Cardiac muscle cell (in vitro differentiated cells and primary cell): ENCODE measurements at regions not wholly inside any gene's neighbourhood (a gene's known extent, or its start where the extent isn't known, plus 50 kb on each side); places are given as distances from the start of the nearest gene placed in this dataset.
"Not testable (repeated sequence)": the region's sequence is repeated elsewhere in the genome, so short reads cannot be mapped to it uniquely, and the experiment has no call there.

Source experiments
- DNase-seq, 2 donors: peaks; one replicate each; pipeline versions ENCODE4 v3.0.0 to v3.0.0-alpha.2; 2010 to 2017; ENCODE audit warnings: low read depth in 1 of 2, low spot score in 1 of 2
- H3K27ac ChIP-seq: fragments of 200-600 bp; sonication (generic); 2 replicates; pipeline ENCODE4 v1.5.1; 2016
- H3K27me3 ChIP-seq: fragments of 200-600 bp; sonication (generic); 2 replicates; pipeline ENCODE4 v1.6.0; 2016; ENCODE audit warnings: control low read depth
- H3K36me3 ChIP-seq: fragments of 200-600 bp; sonication (generic); 2 replicates; pipeline ENCODE4 v1.5.1; 2016; ENCODE audit warnings: control low read depth
- H3K4me1 ChIP-seq: fragments of 200-600 bp; sonication (generic); 2 replicates; pipeline ENCODE4 v1.8.1; 2017; ENCODE audit warnings: low read depth, mild to moderate bottlenecking, mixed run types
- H3K4me3 ChIP-seq: fragments of 200-600 bp; sonication (generic); 2 replicates; pipeline ENCODE4 v1.5.1; 2016; ENCODE audit warnings: mild to moderate bottlenecking
- H3K9me3 ChIP-seq: fragments of 200-600 bp; sonication (generic); 2 replicates; pipeline ENCODE4 v1.5.1; 2017; ENCODE audit warnings: low read depth, mild to moderate bottlenecking, control low read depth
- TF ChIP-seq, protein P1 (sequence below): IDR thresholded peaks from 2 replicates; pipeline ENCODE4 v1.5.1; 2012; ENCODE audit warnings: low read depth, mild to moderate bottlenecking, low read length

DNA sequence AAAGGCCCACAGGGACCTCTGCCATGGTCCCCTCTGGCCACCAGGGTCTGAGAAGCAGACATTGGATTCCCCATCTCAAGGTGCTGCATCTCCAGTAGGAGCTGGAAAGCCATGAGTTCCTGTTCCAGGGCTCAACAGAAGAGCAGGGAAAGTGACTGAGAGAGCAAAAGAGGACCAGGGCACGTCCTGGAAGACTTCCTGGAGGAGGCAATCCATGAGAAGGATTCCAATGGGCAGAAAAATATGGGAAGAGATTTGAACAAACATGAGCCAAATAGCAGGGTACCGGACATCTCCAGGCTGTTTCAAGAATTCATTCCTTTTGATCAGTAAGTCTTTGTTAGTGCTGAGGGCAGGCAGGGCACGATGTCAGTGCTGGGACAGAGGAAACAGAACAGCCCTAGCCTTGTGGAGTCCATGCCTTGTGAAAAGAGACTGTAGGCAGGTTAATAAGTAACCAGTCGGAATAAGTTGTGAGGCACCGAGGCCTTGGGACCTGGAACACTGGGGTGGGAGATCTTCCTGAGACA is 72.8 kb upstream of the TWIST2 start:
- Histone ChIP-seq H3K27me3 (no peaks in the 10 kb centered on the region), H3K4me3 (no peak overlapping the region), H3K9me3 (peaks cover 1% of the 10 kb centered on the region), H3K27ac (no peak overlapping the region), H3K36me3 (no peaks in the 10 kb centered on the region), H3K4me1 (no peaks in the 10 kb centered on the region)
- TF ChIP-seq, protein P1, sequence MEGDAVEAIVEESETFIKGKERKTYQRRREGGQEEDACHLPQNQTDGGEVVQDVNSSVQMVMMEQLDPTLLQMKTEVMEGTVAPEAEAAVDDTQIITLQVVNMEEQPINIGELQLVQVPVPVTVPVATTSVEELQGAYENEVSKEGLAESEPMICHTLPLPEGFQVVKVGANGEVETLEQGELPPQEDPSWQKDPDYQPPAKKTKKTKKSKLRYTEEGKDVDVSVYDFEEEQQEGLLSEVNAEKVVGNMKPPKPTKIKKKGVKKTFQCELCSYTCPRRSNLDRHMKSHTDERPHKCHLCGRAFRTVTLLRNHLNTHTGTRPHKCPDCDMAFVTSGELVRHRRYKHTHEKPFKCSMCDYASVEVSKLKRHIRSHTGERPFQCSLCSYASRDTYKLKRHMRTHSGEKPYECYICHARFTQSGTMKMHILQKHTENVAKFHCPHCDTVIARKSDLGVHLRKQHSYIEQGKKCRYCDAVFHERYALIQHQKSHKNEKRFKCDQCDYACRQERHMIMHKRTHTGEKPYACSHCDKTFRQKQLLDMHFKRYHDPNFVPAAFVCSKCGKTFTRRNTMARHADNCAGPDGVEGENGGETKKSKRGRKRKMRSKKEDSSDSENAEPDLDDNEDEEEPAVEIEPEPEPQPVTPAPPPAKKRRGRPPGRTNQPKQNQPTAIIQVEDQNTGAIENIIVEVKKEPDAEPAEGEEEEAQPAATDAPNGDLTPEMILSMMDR = no peak
- DNase-seq = no peak

DNA sequence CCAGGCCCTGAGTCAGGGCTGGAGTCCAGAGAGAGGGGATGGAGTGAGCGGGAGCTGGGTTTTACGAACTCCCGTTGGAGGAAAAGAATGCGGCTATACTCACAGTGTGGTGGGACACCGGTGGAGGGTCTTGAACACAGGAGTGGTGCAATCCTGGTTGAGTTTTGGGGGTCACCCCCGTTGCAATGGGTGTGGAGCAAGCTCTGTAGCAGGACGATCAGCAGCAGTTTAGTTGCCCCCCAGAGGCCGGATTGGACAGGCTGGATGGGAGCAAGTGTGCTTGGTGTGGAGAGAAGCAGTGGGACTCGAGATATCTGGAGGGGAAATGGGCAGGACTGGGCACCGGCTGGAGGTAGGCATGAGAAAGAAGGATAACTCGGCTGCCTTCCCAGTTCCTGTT is 72.3 kb upstream of the TWIST2 start:
- TF ChIP-seq, protein P1 = no peak
- no peaks in the 10 kb centered on the region for H3K27me3 ChIP-seq

DNA sequence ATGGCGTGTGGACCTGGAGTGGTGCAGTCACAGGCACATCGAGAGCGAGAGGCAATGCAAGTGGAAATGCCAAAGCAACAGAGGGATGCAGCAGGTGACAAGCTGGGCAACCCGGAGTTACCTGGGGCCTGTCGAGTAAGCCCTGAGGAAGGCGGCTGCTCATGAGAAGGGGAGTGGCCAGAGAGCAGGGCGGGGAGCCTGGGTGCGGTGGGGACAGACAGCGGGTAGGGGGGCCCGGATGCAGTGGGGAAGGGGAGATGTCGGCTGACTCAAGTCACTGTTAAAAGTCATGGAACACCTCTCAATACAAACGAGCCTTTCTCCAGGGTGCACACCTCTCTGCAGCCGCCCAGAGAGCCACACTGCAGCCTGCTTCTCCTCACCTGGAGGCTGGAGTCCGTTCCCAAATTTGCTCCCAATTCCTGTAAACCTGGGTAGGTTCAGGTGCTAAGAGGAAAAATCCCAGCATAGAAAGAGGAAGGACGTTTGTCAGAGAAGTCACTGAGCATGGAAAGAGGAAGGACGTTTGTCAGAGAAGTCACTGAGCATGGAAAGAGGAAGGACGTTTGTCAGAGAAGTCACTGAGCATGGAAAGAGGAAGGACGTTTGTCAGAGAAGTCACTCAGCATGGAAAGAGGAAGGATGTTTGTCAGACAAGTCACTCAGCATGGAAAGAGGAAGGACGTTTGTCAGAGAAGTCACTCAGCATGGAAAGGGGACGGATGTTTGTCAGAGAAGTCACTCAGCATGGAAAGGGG is 71.7 kb upstream of the TWIST2 start:
- Histone ChIP-seq H3K27ac (no peak overlapping the region), H3K4me1 (no peaks in the 10 kb centered on the region)
- DNase-seq = no peak

More for the DNA sequence above, 72.3 kb upstream of the TWIST2 start:
- H3K36me3 ChIP-seq = no peaks in the 10 kb centered on the region
- no peaks in the 10 kb centered on the region for H3K9me3 ChIP-seq
- no peak for DNase-seq
- no peak overlapping the region for H3K27ac ChIP-seq
- H3K4me3 ChIP-seq = no peak overlapping the region
- H3K4me1 ChIP-seq = no peaks in the 10 kb centered on the region

DNA sequence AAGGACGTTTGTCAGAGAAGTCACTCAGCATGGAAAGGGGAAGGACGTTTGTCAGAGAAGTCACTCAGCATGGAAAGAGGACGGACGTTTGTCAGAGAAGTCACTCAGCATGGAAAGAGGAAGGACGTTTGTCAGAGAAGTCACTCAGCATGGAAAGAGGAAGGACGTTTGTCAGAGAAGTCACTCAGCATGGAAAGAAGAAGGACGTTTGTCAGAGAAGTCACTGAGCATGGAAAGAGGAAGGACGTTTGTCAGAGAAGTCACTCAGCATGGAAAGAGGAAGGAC is 71.2 kb upstream of the TWIST2 start:
- H3K27me3 ChIP-seq, H3K36me3 ChIP-seq, H3K4me1 ChIP-seq, DNase-seq, H3K9me3 ChIP-seq, H3K4me3 ChIP-seq, H3K27ac ChIP-seq: not testable (repeated sequence)

More for the DNA sequence above, 71.7 kb upstream of the TWIST2 start:
- Histone ChIP-seq H3K27me3 (no peaks in the 10 kb centered on the region), H3K36me3 (no peaks in the 10 kb centered on the region), H3K9me3 (no peaks in the 10 kb centered on the region), H3K4me3 (no peak overlapping the region)
- TF ChIP-seq, protein P1 = no peak

DNA sequence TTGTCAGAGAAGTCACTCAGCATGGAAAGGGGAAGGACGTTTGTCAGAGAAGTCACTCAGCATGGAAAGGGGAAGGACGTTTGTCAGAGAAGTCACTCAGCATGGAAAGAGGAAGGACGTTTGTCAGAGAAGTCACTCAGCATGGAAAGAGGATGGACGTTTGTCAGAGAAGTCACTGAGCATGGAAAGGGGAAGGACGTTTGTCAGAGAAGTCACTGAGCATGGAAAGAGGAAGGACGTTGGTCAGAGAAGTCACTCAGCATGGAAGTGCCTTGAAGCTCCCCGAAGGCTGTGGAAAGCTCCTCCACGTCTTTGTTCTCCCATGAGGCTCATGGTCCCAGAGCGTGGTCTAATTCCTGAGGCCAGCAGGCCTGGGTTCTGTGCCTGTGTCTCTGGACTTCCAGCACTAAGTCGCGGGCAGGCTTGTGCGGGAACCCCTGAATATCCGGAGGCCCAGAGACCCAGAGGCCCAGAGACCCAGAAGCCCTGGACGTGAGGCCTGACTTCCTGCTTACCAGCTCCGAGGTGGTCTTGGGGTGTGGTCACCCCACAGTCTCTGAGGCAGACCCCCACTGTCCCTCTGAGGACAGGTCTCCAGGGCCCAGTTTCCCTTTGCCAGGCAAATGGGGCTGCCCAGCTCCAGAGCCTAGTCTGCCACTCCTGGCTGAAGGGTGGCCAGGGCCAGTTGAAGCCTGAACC is 70.4 kb upstream of the TWIST2 start:
- no peaks in the 10 kb centered on the region for H3K4me1 ChIP-seq
- H3K27me3 ChIP-seq = no peaks in the 10 kb centered on the region
- H3K9me3 ChIP-seq = no peaks in the 10 kb centered on the region
- TF ChIP-seq, protein P1 = no peak
- no peak for DNase-seq
- H3K36me3 ChIP-seq = no peaks in the 10 kb centered on the region
- no peak overlapping the region for H3K27ac ChIP-seq
- no peak overlapping the region for H3K4me3 ChIP-seq
